ENCODE measurements at regions not wholly inside any gene's neighbourhood (a gene's known extent, or its start where the extent isn't known, plus 50 kb on each side); places are given as distances from the start of the nearest gene placed in this dataset.
A peak's percentile ranks its signal among the peaks of the same experiment; 100 is the strongest.
"Not testable (repeated sequence)": the region's sequence is repeated elsewhere in the genome, so short reads cannot be mapped to it uniquely, and the experiment has no call there.

DNA sequence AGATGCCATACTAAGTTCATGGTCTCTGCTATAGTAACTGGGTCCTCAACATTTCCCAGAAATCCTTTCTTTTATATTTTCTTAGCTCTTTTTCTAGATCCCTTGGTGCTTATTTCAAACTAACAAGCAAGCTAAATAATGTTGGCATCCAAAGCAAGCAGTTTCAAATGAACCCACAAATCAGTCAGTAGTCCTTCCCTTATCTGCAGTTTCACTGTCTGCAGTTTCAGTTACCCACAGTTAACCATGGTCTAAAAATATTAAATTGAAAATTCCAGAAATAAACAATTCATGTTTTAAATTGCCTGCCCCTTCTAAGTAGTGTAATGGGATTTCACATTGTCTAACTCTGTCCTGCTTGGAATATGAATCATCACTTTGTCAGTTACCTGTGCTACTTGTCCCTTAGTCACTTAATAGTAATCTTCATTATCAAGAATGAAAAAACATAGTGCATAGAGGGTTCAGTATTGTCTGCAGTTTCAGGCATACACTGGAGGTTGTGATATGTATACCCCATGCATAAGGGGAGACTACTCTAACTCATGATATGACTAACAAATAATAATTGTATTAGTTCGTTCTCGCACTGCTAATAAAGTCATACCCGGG is 633.7 kb downstream of the MECOM start:
- no peak for DNase-seq (ENCODE audit: low read depth in 2 of 2)

- DNase-seq (ENCODE audit: low read depth in 2 of 2) = no peak
These were observed 634.8 kb downstream of the MECOM start for GRCh38 chr3:169028716-169029115.

DNA sequence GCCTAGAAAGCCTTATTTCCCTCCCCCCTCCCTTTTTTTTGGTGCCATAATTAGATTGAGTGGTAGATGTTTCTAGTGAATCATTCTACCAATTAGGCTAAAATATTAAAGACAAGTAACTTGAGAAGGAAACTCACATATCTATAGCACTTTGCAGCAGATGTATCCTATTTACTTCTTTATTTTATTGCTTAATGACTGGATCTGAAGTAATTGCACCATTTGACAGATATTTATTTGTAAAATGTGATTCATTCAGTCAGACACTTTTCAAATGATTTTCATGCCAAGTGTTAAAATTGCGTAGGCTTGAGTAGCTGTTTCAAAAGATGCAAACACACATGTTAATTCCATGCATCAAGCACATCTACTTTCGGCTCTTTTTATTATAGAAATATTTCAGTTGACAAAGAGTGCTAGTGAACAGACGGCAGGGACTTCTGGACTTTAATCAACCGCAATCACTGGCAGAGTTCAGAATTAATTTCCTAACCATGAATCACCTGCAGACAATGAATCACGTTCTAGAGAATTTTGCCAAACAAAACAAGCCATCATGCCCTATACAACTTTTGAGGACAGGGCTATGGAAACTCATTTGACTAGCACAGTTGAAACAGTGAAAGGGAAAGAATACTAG is 636.8 kb downstream of the MECOM start:
- DNase-seq (ENCODE audit: low read depth in 2 of 2) = peak; percentile 85 to 87

DNA sequence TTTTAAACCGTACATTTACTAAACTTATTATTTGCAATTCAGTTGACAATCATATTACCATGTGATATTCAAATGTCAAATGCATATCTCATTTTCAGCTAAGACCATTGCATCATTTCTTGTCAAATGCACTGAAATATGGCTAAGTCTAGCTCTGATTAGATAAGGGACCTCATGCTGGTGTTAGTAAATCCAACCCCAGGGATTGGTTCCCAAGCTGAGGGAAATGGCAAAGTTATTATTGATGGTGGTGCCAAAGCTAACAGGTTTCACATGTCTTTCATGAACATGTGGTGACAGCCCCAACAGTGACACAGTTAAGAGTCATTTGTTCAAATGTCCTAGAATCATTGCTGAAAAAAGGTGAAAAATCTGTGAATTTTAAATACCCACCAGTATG is 641.1 kb downstream of the MECOM start:
- no peak for DNase-seq (ENCODE audit: low read depth in 2 of 2)

DNA sequence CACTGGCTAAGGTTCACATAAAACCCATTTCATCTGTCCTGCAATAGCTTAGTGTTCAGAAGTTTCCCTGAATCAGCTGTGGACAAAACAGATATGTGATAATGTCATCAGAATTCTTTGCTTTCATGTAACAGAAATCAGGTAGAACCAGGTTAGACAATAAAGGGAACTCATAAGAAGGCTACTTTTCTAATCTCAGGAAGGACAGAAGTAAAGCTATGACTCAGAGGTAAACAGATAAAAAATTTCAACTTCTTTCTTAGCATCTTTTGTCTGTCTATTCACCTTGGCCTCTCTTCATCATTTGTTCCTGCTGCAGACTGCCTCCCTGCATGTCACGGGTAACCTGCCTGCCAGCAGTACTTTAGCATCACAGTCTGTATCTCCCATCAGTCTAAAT is 643.1 kb downstream of the MECOM start:
- no peak for DNase-seq (ENCODE audit: low read depth in 2 of 2)

GRCh38 chr3:169009453-169009852 is 654.1 kb downstream of the MECOM start:
- DNase-seq (ENCODE audit: low read depth in 2 of 2) = no peak

- DNase-seq (ENCODE audit: low read depth in 2 of 2) = no peak
These were observed 654.6 kb downstream of the MECOM start for GRCh38 chr3:169008776-169009358.

DNA sequence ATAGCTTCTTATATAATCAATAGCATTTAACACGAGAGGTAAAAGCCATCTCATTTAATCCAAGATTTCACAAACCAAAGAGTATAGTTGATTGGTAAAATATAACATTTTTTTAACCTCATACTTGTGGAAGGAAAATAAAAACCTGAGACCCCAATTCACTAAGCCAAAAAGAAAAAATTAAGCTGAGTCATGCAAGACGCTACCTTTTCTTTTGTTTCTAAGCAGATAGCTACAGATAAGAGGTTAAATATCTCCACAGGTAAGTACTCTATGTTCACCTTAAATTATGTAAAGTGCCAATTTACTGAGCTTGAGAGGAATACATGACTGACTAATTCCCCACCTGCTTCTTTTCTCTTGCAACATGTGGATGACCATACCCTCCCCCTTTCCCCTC is 656.4 kb downstream of the MECOM start:
- DNase-seq (ENCODE audit: low read depth in 2 of 2) = no peak

GRCh38 chr3:169006398-169006797 is 657.1 kb downstream of the MECOM start:
- DNase-seq (ENCODE audit: low read depth in 2 of 2) = not testable (repeated sequence)

GRCh38 chr3:169002689-169003088 is 660.8 kb downstream of the MECOM start:
- DNase-seq (ENCODE audit: low read depth in 2 of 2) = no peak

- no peak for DNase-seq (ENCODE audit: low read depth in 2 of 2)
These were observed 664.7 kb downstream of the MECOM start for GRCh38 chr3:168998792-168999191.

DNA sequence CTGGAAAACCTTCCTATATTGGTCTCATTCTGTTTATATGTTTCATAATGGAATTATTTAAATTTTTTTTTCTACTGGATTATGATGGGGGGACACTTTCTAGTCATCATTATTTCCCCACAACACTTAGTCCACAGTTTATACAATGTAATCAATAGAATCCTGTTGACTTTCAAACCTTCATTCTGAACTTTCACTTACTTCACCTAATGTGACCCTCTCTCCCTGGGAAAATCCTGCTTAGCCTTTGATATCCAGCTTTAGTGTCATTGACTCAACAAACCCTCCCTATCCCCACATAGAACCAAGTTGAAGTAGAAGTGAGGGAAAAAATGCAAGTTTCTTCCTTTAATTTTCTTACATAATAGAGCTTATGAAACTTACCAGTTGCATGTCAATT is 666.0 kb downstream of the MECOM start:
- no peak for DNase-seq (ENCODE audit: low read depth in 2 of 2)

DNA sequence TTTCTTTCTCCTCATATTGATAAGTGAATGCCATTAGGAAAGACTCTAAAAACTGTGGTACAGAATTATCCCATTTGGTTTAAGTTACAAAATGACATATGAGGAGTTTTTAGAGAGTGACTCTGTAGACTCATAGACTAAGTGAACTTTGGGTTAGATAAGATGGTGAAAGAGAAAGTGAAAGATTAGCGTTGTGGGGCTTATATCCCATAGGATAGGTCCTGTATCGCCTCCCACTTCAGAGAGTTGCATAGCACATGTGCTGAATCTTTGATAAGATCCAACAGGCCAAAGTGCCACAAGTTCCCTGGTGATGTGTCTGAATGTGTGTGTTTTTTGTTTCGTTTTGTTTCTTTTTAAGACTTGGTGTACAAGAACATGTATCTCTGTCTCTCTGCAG is 666.9 kb downstream of the MECOM start:
- DNase-seq (ENCODE audit: low read depth in 2 of 2) = no peak

GRCh38 chr3:168995129-168995528 is 668.4 kb downstream of the MECOM start:
- DNase-seq (ENCODE audit: low read depth in 2 of 2) = no peak

GRCh38 chr3:168991803-168992202 is 671.7 kb downstream of the MECOM start:
- no peak for DNase-seq (ENCODE audit: low read depth in 2 of 2)

- no peak for DNase-seq (ENCODE audit: low read depth in 2 of 2)
These were observed 672.9 kb downstream of the MECOM start for GRCh38 chr3:168990621-168991020.

GRCh38 chr3:168990134-168990533 is 673.4 kb downstream of the MECOM start:
- DNase-seq (ENCODE audit: low read depth in 2 of 2) = no peak

- DNase-seq (ENCODE audit: low read depth in 2 of 2) = no peak
These were observed 674.1 kb downstream of the MECOM start for GRCh38 chr3:168989396-168989795.

- no peak for DNase-seq (ENCODE audit: low read depth in 2 of 2)
These were observed 674.7 kb downstream of the MECOM start for GRCh38 chr3:168988853-168989252.

- no peak for DNase-seq (ENCODE audit: low read depth in 2 of 2)
These were observed 678.6 kb downstream of the MECOM start for GRCh38 chr3:168984872-168985271.

- DNase-seq (ENCODE audit: low read depth in 2 of 2) = no peak
These were observed 680.5 kb downstream of the MECOM start for GRCh38 chr3:168983046-168983445.

- DNase-seq (ENCODE audit: low read depth in 2 of 2) = no peak
These were observed 682.1 kb downstream of the MECOM start for GRCh38 chr3:168981396-168981795.

GRCh38 chr3:168977716-168978374 is 685.7 kb downstream of the MECOM start:
- DNase-seq (ENCODE audit: low read depth in 2 of 2) = no peak

All from fibroblast of skin of left quadriceps (primary cell).